DND-41 (cell line): ENCODE measurements at regions not wholly inside any gene's neighbourhood (a gene's known extent, or its start where the extent isn't known, plus 50 kb on each side); places are given as distances from the start of the nearest gene placed in this dataset.

Experiments used
- ATAC-seq: fragments of 200-7000 bp; cut with Tn5 transposase; 3 replicates; pipeline ENCODE4 v1.9.1; 2021; ENCODE audit warnings: low read depth; ENCODE audit not compliant: insufficient read depth
- DNase-seq: peaks from one replicate; pipeline ENCODE4 v3.0.0-alpha.2; 2020
- H2AFZ ChIP-seq: 2 replicates; pipeline ENCODE4 v1.6.0; 2012; ENCODE audit warnings: low read depth, low read length
- H3K27ac ChIP-seq: 2 replicates; pipeline ENCODE4 v1.5.1; 2012; ENCODE audit warnings: low read length, inconsistent platforms
- H3K27me3 ChIP-seq: fragments of 200-600 bp; sonication (generic); 2 replicates; pipeline ENCODE4 v1.6.0; 2012; ENCODE audit warnings: low read length, mild to moderate bottlenecking, inconsistent platforms; ENCODE audit not compliant: insufficient read depth, poor library complexity
- H3K36me3 ChIP-seq: 2 replicates; pipeline ENCODE4 v1.5.1; 2012; ENCODE audit warnings: low read length, inconsistent platforms; ENCODE audit not compliant: insufficient read depth
- H3K4me1 ChIP-seq: 2 replicates; pipeline ENCODE4 v1.5.1; 2012; ENCODE audit warnings: mild to moderate bottlenecking, low read length; ENCODE audit not compliant: insufficient read depth
- H3K4me2 ChIP-seq: 2 replicates; pipeline ENCODE4 v1.6.0; 2012; ENCODE audit warnings: mild to moderate bottlenecking, moderate library complexity, low read length, inconsistent platforms; ENCODE audit not compliant: insufficient read depth
- H3K4me3 ChIP-seq, 2 experiments: fragments of 200-600 bp in 1 of 2; shearing (Covaris generic) in 1 of 2; 2 replicates each; pipeline ENCODE4 v1.5.1; 2012 to 2016; ENCODE audit warnings: inconsistent platforms in 2 of 2, low read length in 2 of 2, mild to moderate bottlenecking in 2 of 2, low read depth in 1 of 2, moderate library complexity in 1 of 2
- H3K79me2 ChIP-seq: 2 replicates; pipeline ENCODE4 v1.6.0; 2012; ENCODE audit warnings: low read length, inconsistent platforms; ENCODE audit not compliant: insufficient read depth
- H3K9ac ChIP-seq: 2 replicates; pipeline ENCODE4 v1.6.0; 2012; ENCODE audit warnings: low read depth, mild to moderate bottlenecking, inconsistent platforms, low read length, moderate library complexity
- H3K9me3 ChIP-seq: 2 replicates; pipeline ENCODE4 v1.5.1; 2012; ENCODE audit warnings: low read length, moderate library complexity, mild to moderate bottlenecking, inconsistent platforms; ENCODE audit not compliant: insufficient read depth, severe bottlenecking
- H4K20me1 ChIP-seq: 2 replicates; pipeline ENCODE4 v1.6.0; 2012; ENCODE audit warnings: low read length; ENCODE audit not compliant: insufficient read depth
- EZH2 ChIP-seq: IDR thresholded peaks from 3 replicates; pipeline ENCODE4 v1.6.1; 2012; ENCODE audit warnings: borderline replicate concordance, low read depth, mild to moderate bottlenecking, moderate library complexity, low read length, inconsistent platforms; ENCODE audit not compliant: severe bottlenecking
- TF ChIP-seq, protein P1 (sequence below): IDR thresholded peaks from 2 replicates; pipeline ENCODE4 v1.5.1; 2012; ENCODE audit warnings: borderline replicate concordance, low read length, moderate library complexity, mild to moderate bottlenecking; ENCODE audit not compliant: poor library complexity, severe bottlenecking; ENCODE audit errors: extremely low read depth

DNA sequence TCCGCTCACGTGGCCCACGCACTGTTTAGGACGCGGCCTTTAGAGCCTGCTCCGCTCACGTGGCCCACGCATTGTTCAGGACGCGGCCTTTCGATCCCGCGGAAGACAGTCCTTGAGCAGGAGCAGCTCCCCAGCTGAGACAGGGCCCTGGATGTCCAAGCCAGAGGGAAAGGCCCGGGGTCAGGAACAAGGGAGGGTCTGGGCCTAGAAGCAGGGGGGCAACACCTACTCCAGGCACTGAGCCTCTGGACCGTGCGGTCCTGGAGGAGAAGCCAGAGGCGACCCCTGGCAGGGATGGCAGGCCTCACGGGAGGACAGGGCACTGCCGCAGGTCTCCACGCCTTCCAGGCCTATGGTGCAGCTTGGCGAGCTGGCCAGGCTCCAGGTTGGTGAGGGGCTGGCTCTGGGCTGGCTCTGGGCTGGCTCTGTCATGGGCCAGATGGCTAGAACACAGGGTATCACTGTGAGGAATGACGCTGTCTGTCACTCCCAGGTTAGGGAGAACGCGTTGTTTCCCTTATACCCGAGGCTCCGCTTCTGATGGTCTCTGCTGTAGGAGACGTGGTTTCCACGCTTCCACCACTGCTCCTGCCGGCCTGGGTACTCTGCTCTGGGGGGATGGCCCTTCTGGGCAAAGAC is 341.7 kb downstream of the TMEM121 start:
- Histone ChIP-seq H3K36me3 (no peaks in the 10 kb centered on the region), H3K4me2 (no peak overlapping the region), H3K9ac (no peak overlapping the region), H3K27ac (no peak overlapping the region), H3K4me3 (no peak overlapping the region), H4K20me1 (peaks cover 4% of the 10 kb centered on the region; the same call in 1 of the 2 replicates), H3K9me3 (no peaks in the 10 kb centered on the region), H3K79me2 (no peaks in the 10 kb centered on the region), H2AFZ (no peak overlapping the region), H3K4me1 (no peaks in the 10 kb centered on the region), H3K27me3 (no peaks in the 10 kb centered on the region)
- DNase-seq = no peak
- no peak for ATAC-seq
- TF ChIP-seq EZH2 = no peak
- TF ChIP-seq, protein P1, sequence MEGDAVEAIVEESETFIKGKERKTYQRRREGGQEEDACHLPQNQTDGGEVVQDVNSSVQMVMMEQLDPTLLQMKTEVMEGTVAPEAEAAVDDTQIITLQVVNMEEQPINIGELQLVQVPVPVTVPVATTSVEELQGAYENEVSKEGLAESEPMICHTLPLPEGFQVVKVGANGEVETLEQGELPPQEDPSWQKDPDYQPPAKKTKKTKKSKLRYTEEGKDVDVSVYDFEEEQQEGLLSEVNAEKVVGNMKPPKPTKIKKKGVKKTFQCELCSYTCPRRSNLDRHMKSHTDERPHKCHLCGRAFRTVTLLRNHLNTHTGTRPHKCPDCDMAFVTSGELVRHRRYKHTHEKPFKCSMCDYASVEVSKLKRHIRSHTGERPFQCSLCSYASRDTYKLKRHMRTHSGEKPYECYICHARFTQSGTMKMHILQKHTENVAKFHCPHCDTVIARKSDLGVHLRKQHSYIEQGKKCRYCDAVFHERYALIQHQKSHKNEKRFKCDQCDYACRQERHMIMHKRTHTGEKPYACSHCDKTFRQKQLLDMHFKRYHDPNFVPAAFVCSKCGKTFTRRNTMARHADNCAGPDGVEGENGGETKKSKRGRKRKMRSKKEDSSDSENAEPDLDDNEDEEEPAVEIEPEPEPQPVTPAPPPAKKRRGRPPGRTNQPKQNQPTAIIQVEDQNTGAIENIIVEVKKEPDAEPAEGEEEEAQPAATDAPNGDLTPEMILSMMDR = no peak

DNA sequence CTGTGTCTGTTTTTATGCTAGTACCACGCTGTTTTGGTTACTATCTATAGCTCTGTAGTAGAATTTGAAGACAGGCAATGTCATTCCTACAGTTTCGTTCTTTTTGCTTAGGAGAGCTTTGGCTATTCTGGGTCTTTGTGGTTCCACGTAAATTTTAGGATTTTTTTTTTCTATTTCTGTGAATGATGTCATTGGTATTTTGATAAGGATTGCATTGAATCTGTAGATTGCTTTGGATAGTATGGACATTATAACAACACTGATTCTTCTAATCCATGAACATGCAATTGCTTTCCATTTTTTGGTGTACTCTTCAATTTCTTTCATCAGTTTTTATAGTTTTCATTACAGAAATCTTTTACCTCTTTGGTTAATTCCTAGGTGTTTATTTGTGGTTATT is 345.2 kb downstream of the TMEM121 start:
- H3K4me1 ChIP-seq = no peaks in the 10 kb centered on the region
- H3K4me2 ChIP-seq = no peak overlapping the region
- DNase-seq = no peak
- no peak for TF ChIP-seq EZH2
- TF ChIP-seq, protein P1 = no peak
- no peak for ATAC-seq
- no peak overlapping the region for H3K27ac ChIP-seq
- no peak overlapping the region for H2AFZ ChIP-seq
- no peaks in the 10 kb centered on the region for H3K79me2 ChIP-seq
- no peaks in the 10 kb centered on the region for H3K9me3 ChIP-seq
- no peaks in the 10 kb centered on the region for H3K36me3 ChIP-seq
- no peak overlapping the region for H3K9ac ChIP-seq
- H3K27me3 ChIP-seq = peaks cover 9% of the 10 kb centered on the region
- no peak overlapping the region for H3K4me3 ChIP-seq
- no peaks in the 10 kb centered on the region for H4K20me1 ChIP-seq

DNA sequence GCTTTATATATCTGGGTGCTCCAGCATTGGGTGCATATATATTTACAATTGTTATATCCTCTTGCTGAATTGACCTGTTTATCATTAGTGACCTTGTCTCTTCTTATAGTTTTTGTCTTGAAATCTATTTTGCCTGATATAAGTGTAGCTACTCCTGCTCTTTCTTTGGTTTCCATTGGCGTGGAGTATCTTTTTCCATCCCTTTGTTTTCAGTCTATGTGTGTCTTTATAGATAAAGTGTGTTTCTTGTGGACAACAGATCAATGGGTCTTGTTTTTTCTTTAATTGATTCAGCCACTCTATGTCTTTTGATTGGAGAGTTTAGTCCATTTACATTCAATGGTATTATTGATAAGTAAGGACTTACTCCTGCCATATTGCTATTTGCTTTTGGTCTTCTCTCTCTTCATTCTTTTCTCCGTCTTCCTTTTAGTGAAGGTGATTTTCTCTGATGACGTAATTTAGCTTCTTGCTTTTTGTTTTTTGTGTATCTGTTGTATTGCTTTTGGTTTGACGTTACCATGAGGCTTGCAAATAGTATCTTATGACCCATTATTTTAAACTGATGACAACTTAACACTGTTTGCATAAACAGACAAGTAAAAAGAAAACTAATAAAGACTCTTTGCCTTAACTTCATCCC is 347.6 kb downstream of the TMEM121 start:
- H3K27ac ChIP-seq = no peak overlapping the region
- H2AFZ ChIP-seq = no peak overlapping the region
- no peaks in the 10 kb centered on the region for H3K36me3 ChIP-seq
- H4K20me1 ChIP-seq = no peaks in the 10 kb centered on the region
- H3K4me2 ChIP-seq = no peak overlapping the region
- ATAC-seq (no peak), DNase-seq (no peak)
- H3K4me1 ChIP-seq = no peaks in the 10 kb centered on the region
- H3K9ac ChIP-seq = no peak overlapping the region
- TF ChIP-seq EZH2 = no peak
- TF ChIP-seq, protein P1 = no peak
- no peaks in the 10 kb centered on the region for H3K9me3 ChIP-seq
- peaks cover 16% of the 10 kb centered on the region for H3K27me3 ChIP-seq
- H3K4me3 ChIP-seq = no peak overlapping the region
- no peaks in the 10 kb centered on the region for H3K79me2 ChIP-seq
